GM13977 (cell line): ENCODE measurements at regions not wholly inside any gene's neighbourhood (a gene's known extent, or its start where the extent isn't known, plus 50 kb on each side); places are given as distances from the start of the nearest gene placed in this dataset.

Source experiments
- DNase-seq: peaks from one replicate; pipeline ENCODE4 v3.0.0; 2012; ENCODE audit warnings: low spot score
- in situ Hi-C: fragments of 300-500 bp; cut with MboI; formaldehyde crosslinking; loops from one replicate; pipeline ENCODE4 v1.12.0; 2022; ENCODE audit warnings: low sequenced_read_pairs, low pct_unique_long_range_greater_than_20kb, mixed read lengths, inconsistent platforms; ENCODE audit not compliant: unreplicated experiment
- TF ChIP-seq, protein P1 (sequence below): IDR thresholded peaks from 2 replicates; pipeline ENCODE4 v1.5.1; 2012; ENCODE audit warnings: mild to moderate bottlenecking, control low read depth; ENCODE audit not compliant: insufficient read depth; ENCODE audit errors: extremely low read depth, missing control alignments

GRCh38 chr5:44907396-44907795 lies 98.6 kb downstream of the MRPS30 start:
- TF ChIP-seq, protein P1, sequence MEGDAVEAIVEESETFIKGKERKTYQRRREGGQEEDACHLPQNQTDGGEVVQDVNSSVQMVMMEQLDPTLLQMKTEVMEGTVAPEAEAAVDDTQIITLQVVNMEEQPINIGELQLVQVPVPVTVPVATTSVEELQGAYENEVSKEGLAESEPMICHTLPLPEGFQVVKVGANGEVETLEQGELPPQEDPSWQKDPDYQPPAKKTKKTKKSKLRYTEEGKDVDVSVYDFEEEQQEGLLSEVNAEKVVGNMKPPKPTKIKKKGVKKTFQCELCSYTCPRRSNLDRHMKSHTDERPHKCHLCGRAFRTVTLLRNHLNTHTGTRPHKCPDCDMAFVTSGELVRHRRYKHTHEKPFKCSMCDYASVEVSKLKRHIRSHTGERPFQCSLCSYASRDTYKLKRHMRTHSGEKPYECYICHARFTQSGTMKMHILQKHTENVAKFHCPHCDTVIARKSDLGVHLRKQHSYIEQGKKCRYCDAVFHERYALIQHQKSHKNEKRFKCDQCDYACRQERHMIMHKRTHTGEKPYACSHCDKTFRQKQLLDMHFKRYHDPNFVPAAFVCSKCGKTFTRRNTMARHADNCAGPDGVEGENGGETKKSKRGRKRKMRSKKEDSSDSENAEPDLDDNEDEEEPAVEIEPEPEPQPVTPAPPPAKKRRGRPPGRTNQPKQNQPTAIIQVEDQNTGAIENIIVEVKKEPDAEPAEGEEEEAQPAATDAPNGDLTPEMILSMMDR, result no peak
- DNase-seq, result no peak
- in situ Hi-C loops, result no loop called here

DNA sequence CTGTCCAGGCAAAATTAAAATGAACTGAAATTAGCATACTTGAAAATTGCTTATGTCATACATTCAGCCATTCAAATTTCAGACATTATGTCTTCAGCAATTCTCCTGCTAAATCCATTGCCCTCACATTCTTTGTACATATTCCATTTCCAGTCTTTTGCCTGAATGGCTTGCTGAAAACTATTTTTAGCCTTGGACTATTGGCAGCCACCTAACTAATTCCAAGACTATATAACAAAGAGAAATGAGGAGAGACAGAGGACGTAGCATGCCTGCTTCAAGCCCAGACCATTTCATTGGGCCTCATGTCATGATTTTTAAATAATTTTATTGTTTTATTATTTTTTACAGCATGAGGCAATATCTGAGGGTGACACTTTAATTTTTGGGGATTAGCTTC lies 100.3 kb downstream of the MRPS30 start:
- TF ChIP-seq, protein P1, result no peak
- DNase-seq, result no peak
- in situ Hi-C loops, result no loop called here

DNA sequence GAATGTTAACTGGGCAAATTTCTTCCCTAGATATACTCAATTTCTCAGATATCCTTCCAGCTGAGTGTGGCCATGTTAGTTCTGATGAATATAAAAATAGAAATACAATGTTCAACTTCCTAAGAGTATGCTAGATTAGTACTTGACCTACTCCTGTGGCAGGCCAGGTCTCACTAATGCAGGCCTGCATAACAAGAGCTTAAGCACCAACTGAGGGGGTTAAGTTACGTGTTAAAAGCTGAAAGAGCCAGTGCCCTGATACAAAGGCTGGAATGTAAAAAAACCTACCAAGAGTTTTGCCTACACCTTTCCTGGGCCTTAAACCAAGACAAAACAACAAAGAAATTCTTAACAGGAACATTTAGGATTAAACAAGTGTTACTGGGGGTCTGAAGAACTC lies 102.8 kb downstream of the MRPS30 start:
- TF ChIP-seq, protein P1, result no peak
- no peak for DNase-seq
- in situ Hi-C loops, result no loop called here

DNA sequence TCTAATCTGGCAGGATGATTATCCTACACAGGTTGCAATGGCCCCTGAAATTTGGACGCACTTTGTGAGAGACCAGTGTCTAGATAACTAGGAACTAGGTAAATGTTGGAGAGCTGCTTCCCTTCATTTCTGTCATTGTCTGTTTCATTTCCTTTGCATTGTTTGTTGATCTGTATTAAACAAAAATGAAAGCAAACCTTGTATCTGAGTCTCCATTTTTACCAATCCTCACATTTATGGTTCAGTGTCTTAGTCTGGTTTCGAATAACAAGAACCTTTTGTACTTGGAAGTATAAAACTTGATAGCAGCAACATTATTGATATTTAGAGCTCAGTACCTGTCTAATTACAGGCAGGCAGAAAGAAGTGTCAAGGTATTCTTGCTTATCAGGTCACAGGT lies 105.5 kb downstream of the MRPS30 start:
- TF ChIP-seq, protein P1, result no peak
- no peak for DNase-seq
- in situ Hi-C loops, result no loop called here

DNA sequence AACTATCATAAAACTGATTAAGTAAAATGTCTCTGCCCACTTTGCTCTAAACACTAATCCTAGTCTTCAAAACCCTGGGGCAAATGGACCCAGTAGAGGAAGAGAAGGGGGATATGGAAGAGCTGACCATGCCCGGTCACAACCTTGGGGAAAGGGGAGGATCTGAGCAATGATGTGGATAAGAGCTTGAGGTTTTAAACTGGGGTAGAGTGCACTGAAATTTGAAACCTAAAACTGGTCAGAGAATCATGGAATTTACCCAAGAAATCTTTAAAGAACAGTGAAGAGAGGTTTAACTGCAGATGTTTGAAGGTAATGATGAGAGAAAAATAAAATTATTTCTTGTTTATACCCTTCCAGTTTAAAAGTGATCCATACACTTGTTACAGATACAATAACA lies 110.8 kb downstream of the MRPS30 start:
- TF ChIP-seq, protein P1, result no peak
- in situ Hi-C loops, result no loop called here
- no peak for DNase-seq

- in situ Hi-C loops, result no loop called here
These were observed 118.5 kb downstream of the MRPS30 start for GRCh38 chr5:44927115-44927733.

More at GRCh38 chr5:44927115-44927733, 118.5 kb downstream of the MRPS30 start:
- TF ChIP-seq, protein P1, result no peak
- no peak for DNase-seq
